ENCODE measurements at regions not wholly inside any gene's neighbourhood (a gene's known extent, or its start where the extent isn't known, plus 50 kb on each side); places are given as distances from the start of the nearest gene placed in this dataset.
A peak's percentile ranks its signal among the peaks of the same experiment; 100 is the strongest.

DNA sequence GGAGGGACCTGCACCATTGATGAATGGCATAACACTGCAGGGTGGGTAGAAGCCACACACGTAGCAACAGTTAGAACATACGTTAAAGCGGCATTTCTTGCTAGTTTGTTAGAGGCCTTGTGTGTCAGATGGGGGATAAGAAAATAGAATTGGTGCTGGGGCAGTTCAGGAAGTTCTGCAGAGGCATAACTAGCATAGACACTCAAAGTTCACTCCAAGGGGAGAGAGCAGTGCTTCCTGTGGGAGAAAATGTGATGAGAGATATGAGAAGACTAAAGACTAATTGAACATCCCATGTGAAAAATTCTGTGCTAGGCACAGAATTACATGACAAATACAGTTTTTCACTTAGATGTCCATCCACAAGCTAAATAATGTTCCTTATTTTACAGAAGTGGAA lies 327.1 kb downstream of the ZNF621 start:
- no peak for DNase-seq (ENCODE audit: low read depth, low spot score)
- in situ Hi-C loops (cut with HindIII; ENCODE audit: low pct_unique_long_range_greater_than_20kb, low sequenced_read_pairs): no loop called here

DNA sequence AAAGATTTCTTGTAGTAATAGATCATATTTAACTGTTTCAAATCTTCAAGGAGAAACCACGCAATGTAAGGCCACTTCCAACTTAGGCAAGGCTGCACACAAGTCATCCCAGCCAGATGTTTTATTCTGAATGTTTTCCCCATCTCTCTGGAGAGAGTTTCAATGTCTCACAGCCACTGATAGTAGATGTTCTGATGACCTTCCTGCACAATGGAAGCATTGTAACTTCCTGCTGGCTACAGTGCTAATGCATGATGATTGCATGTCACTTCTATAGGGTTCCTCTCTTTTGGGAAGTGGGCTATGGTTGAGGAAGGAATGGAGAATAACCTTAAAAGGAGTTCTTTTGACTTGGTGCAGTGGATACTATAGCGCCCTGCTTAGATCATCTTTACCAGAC lies 328.0 kb downstream of the ZNF621 start:
- peak; percentile 36 for DNase-seq (ENCODE audit: low read depth, low spot score)
- in situ Hi-C loops (cut with HindIII; ENCODE audit: low pct_unique_long_range_greater_than_20kb, low sequenced_read_pairs): no loop called here

DNA sequence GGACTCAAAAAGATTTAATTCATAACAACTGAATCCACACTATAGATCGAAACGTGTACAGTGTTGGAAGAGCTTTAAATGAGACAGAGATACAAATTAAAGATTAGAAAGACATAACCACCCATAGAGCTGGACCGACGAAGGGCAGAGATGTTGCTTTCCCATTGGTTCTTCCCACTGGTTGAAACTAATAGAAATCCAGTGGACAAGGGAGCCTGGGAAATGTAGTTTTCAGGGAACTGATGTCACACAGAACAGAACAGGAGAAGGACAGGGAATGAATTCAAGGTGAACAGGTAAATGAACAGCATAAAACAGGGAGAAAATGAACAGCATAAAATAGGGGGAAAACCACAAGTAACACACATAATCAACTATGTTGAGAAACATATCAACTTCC lies 328.7 kb downstream of the ZNF621 start:
- DNase-seq (ENCODE audit: low read depth, low spot score): peak; percentile 19
- in situ Hi-C loops (cut with HindIII; ENCODE audit: low pct_unique_long_range_greater_than_20kb, low sequenced_read_pairs): no loop called here

DNA sequence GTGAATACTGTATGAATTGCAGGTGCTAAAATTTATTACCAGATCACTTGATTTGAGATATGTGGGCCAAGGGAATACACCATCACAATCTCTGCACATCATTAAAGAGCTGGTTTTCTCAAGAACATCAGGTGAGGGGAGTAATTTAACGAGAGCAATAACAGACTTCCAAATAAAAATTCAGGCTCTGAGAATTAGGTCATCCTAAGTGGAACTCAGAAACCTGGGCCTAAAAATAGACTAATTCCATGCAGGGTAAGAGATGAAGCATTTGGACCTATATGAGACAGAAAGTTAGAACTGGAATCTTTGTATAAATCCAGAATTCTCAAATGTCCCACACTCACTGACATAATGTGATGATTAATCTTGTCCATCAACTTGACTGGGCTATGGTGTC lies 331.1 kb downstream of the ZNF621 start:
- no peak for DNase-seq (ENCODE audit: low read depth, low spot score)
- in situ Hi-C loops (cut with HindIII; ENCODE audit: low pct_unique_long_range_greater_than_20kb, low sequenced_read_pairs): no loop called here

DNA sequence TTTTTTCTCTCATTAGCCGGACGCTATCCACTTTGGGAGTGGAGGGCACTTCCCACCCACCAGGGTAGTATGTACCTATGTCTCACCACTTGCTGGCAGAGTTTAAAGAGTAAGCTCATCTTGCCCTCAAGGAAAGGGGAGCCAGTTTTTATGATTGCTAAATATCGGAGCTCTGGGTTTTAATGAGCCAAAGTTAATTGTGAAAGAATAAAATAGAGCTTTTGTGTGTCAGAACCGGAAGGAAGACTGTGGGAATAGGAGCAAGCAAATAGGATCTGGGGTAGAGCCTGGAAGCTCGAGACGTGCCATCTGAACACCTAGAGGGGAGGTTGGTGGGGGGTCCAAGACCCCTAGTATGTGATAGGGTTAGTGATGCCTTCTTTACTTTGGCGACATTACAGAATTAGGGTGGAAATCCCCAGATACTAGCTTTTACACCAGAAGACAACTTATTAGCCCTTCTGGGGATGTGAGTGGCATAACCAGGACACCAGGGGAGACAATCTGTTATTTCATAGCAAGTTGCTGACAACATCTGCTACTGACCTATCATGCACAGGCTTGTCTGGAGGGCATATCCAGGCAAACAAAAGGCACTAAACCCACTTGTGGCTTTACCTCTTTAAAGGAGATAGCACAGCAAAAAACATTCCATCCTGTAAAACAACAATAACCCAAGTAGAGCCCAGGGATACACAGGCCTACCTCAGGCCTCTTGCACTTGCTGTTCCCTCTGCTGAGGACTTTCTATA lies 333.8 kb downstream of the ZNF621 start:
- DNase-seq (ENCODE audit: low read depth, low spot score): no peak
- in situ Hi-C loops (cut with HindIII; ENCODE audit: low pct_unique_long_range_greater_than_20kb, low sequenced_read_pairs): no loop called here

DNA sequence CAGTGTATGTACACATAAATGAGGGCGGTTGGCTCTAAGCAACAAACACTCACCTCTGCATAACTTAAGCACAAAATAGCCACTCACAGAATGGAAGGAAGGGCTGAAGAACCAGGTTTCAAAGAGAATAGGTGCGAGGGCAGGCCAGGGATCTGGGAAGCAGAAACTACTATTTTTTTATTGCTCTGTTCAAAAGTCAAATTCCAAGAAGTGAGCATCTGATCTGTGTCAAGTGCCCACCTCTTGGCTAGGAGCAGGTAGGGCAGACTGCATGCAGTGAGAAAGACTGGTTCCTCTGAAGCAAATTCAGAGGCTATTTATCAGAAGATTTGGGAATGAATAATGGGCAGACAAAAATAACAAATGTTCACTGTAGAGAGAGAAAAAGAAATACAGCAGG lies 336.4 kb upstream of the CTNNB1 start:
- no peak for DNase-seq (ENCODE audit: low read depth, low spot score)
- in situ Hi-C loops (cut with HindIII; ENCODE audit: low pct_unique_long_range_greater_than_20kb, low sequenced_read_pairs): no loop called here

DNA sequence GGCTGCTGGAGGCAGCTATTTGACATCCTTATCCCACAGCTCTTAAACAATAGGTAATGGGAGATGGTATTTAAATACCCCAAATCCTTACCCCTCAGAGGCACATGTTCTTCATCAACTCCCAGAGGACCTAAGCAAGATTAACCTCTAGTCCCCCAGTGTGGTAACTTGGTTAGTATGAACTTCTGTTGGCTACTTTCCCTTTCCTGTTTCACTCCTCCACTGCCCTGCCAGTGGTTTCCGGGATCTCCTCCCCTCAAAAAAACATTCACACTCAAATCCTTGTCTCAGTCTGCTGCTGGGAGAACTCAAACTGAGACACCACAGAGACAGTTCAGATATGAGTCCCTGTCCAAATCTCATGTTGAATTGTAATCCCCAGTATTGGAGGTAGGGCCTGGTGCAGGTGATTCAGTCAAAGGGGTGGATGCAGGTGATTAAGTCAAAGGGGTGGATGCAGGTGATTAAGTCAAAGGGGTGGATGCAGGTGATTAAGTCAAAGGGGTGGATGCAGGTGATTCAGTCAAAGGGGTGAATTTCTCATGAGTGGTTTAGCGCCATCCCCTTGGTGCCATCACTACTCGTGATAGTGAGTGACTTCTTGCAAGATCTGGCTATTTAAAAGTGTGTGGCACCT lies 335.0 kb upstream of the CTNNB1 start:
- in situ Hi-C loops (cut with HindIII; ENCODE audit: low pct_unique_long_range_greater_than_20kb, low sequenced_read_pairs): no loop called here
- no peak for DNase-seq (ENCODE audit: low read depth, low spot score)

DNA sequence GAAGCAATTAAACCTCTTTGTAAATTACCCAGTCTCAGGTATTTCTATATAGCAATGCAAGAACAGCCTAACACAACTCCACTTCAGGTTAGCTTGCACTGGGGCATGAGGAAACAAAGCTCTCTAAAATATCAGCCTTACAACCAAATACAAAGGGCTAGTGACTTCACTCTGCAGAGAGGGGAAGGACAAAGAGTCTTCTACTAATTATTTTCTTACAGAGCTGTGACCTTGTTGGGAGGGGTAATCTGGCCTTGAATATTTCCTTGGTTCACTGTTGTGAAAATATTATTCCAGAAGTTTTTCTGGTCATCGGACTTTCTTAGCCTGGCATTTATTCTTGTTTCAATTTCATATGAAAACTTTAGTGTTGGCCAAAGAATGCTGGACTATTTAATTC lies 334.4 kb upstream of the CTNNB1 start:
- DNase-seq (ENCODE audit: low read depth, low spot score): no peak
- in situ Hi-C loops (cut with HindIII; ENCODE audit: low pct_unique_long_range_greater_than_20kb, low sequenced_read_pairs): no loop called here

DNA sequence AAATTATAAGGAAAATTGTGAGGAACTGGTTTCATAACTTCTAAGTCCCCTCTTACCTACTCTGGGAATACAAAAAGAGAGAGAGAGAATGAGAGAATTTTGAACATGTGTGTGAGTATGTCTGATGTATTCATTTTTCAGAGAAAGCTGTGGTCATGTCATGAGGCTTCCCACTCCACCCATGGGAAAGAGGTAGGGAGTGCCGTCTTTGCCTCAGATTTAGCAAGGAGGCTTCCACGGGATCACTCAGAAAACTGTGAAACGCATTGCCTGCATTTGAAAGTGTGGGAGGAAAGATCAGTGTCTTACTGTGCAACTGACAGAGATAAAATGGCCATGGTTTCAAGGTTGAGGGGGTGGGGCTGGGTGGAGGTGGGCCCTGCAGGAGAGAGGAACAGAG lies 331.5 kb upstream of the CTNNB1 start:
- DNase-seq (ENCODE audit: low read depth, low spot score): no peak
- in situ Hi-C loops (cut with HindIII; ENCODE audit: low pct_unique_long_range_greater_than_20kb, low sequenced_read_pairs): no loop called here

DNA sequence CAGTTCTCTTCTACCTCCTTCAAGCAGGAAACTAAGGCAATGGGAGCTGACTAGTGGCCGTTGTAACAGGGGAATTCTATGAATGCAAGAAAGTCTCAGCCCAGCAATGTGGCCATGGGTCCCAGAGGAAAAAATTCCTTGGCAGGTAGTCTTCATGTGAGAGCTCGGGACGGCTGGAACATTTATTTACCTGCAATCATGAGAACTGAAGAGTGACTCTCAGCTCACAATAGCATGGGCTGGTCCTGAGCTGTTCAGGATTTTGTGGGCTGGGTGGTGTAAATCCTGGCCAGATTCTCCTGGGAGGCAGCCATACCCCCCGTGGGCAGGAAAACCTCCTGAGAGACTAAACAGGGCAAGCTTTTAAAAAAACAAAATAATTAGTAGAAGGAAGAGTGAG lies 330.3 kb upstream of the CTNNB1 start:
- in situ Hi-C loops (cut with HindIII; ENCODE audit: low pct_unique_long_range_greater_than_20kb, low sequenced_read_pairs): no loop called here
- DNase-seq (ENCODE audit: low read depth, low spot score): no peak

DNA sequence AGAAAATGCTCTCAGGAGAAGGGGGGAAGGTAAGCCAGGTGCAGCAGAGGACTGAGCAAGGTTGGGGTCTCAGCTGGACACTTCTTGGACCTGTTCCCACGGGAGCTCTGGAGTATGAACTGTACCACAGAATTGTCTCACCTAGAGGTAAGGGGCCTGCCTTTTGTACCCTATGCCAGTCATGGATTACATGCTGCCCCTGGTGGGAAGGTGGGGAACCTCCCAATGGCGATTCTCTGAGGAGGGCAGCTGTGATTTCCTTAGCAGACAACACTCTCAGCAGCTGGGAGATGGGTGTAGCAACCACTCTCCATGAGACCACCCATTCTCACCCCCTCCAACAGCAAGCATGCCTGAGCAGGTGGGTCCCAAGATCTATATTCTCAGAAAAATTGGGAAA lies 329.4 kb upstream of the CTNNB1 start:
- in situ Hi-C loops (cut with HindIII; ENCODE audit: low pct_unique_long_range_greater_than_20kb, low sequenced_read_pairs): no loop called here
- DNase-seq (ENCODE audit: low read depth, low spot score): peak; percentile 39

DNA sequence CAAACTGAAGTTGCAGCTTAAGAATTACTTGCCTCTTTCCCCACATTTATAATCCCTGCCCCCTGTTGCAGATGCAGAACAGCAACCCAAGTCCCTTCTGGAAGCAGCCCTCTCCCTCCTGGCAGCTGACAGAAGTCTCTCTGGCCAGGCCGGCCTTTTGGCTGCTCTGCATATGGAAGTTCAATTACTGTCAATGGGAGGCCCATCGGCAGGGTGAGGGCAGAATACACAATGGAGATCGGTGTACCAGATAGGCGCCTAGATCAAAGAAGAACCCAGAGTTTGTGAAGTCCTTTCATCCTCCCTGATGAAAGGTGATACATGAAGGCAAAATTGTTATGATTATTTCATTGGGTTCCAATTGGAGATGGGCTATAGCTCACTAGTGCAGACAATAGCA lies 327.9 kb upstream of the CTNNB1 start:
- no peak for DNase-seq (ENCODE audit: low read depth, low spot score)
- in situ Hi-C loops (cut with HindIII; ENCODE audit: low pct_unique_long_range_greater_than_20kb, low sequenced_read_pairs): no loop called here

DNA sequence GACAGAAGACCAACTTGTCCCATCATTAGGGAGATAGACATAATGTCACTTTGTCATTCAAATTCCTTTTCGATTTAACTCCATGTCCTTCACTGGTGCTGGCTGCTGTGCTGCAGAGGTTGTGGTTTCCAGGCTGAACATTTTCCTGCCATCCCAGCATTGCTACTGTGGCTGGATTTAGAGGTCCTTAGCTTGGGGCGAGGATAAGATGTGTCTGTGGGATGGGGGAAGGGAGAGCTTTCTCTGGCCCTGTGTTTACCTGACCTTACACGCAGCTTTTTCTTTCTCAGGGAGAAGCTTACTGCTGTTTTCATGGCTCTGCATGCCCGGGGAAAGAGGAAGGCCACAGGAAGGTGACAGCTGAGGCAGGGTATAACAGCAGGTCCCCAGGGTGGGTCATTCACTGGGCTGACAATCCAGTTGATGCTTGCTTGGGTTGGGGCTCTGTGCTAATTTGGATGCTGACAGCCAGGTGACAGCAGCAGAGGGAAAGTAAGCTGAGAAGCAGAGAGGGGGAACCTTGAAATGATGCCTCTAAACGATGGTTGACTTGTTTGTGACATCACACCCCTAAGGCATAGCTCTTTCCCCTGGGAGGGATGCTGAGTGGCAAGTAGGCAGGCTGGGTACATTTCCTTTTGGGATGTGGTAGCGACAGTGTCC lies 326.9 kb upstream of the CTNNB1 start:
- in situ Hi-C loops (cut with HindIII; ENCODE audit: low pct_unique_long_range_greater_than_20kb, low sequenced_read_pairs): no loop called here

DNA sequence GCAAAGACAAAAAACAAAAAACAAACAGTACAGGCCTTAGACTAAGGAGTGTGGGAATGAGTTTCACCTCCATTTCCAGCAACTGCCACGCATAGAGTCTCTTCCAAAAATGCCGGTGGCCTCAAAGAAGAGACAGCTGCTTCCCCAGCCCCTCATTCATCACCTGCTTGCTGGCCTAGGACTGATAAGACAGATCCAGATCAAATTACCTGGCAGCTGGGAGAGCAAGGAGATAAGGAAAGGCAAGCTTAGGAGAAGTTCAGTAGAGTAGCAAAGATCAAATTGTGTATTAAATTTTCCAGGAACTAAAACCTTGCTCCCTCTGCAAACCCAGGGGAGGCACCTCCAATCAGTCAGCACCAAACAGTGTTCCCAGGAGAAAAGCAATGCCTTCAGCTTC lies 325.8 kb upstream of the CTNNB1 start:
- no peak for DNase-seq (ENCODE audit: low read depth, low spot score)
- in situ Hi-C loops (cut with HindIII; ENCODE audit: low pct_unique_long_range_greater_than_20kb, low sequenced_read_pairs): no loop called here

More for the DNA sequence above, 326.9 kb upstream of the CTNNB1 start:
- no peak for DNase-seq (ENCODE audit: low read depth, low spot score)

DNA sequence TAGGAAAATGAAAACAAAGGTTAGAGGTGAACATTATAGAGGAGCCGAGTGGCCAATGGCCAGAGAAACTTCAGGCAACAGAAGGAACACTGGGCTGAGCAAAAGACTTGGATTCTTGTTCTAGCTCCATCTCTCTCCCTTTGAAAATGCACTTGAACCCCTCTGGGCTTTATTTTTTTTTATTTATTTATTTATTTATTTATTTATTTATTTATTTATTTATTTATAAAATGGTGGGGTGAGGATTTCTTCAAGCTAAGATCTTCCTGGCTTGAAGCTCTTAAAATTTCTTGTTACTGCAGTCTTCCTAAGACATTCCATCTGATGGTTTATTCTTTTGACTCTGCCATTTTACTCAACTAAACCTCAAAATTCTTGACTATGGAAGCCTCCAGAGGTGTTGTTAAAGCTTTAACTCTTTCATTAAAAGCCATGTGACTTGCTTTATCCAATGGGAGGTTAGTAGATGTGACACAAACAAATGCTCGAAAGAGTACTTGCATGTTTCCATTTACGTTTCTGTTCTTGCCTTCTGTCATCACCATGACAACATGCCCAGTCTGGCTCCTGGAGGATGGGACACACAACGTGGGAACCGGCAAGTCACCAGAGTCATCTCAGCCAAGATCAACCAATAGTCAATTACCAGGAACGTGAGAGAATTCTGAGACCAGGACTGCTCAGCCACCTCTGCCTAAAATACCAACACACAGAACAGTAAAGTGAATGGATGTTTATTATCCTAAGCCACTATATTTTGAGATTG lies 325.2 kb upstream of the CTNNB1 start:
- DNase-seq (ENCODE audit: low read depth, low spot score): no peak
- in situ Hi-C loops (cut with HindIII; ENCODE audit: low pct_unique_long_range_greater_than_20kb, low sequenced_read_pairs): no loop called here

DNA sequence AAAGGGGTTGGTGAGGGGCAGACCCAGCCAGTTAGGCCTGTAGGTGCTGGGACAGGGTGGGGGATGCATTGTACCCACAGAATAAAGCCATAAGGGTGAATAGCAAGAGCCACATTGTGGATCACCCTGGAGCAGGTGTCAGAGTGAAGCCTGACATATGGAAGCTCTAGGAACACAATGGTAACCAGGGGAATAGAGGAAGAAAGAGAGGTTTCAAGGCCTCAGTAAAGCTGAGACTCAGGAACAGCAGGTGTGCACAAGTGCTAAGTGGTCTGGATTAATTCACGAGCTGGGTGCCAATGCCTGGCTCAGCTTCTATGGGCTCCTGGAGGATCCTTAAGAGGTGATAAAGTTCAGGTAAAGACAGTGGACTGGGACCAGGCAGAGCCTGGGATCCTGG lies 323.7 kb upstream of the CTNNB1 start:
- no peak for DNase-seq (ENCODE audit: low read depth, low spot score)
- in situ Hi-C loops (cut with HindIII; ENCODE audit: low pct_unique_long_range_greater_than_20kb, low sequenced_read_pairs): no loop called here

DNA sequence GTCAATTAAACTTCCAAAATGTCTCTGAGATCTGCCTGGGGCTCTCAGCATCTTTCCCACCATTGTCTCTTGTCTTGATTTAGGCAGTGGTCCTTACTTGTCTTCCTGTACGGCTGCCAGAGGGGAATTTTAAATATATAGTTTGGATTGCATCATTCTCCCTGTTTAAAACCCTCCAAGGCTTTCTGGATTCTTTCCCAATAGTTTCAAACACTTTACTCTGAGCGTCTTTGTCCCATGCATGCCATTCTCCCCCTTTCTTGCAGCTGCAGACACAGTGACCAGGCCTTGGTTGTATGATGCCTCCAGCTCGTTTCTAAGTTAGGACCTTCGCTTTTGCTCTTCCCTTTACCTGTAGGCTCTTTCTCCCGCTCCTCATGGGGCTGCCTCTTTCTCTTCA lies 323.3 kb upstream of the CTNNB1 start:
- DNase-seq (ENCODE audit: low read depth, low spot score): no peak

DNA sequence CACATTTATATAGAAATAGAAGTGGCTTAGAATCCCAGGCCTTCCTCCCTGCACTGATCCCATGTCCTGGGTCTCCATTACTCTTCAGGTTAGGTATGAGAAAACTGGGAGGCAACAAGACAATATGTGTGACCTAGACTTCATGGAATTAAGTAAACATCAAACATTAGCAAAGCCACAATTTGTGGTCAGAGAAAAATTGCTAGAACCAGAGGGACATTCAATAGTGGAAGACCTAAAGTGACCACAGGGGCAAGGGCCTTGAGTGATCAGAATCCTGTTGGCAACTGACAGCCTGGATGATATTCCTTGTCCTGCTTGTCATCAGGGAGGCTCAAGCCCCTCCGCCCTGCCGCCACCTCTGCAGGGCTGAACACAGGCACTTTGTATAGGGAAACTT lies 322.8 kb upstream of the CTNNB1 start:
- DNase-seq (ENCODE audit: low read depth, low spot score): no peak
- in situ Hi-C loops (cut with HindIII; ENCODE audit: low pct_unique_long_range_greater_than_20kb, low sequenced_read_pairs): no loop called here

More for the DNA sequence above, 323.3 kb upstream of the CTNNB1 start:
- in situ Hi-C loops (cut with HindIII; ENCODE audit: low pct_unique_long_range_greater_than_20kb, low sequenced_read_pairs): no loop called here
